ENCODE measurements at regions not wholly inside any gene's neighbourhood (a gene's known extent, or its start where the extent isn't known, plus 50 kb on each side); places are given as distances from the start of the nearest gene placed in this dataset.

- ATAC-seq (ENCODE audit: poor library complexity) (no peak), DNase-seq (no peak)
- intact Hi-C loops (cut with DNase I), result no loop called here
Observed at GRCh38 chr14:71636820-71637471, 295.3 kb upstream of the RGS6 start.

- ATAC-seq (ENCODE audit: poor library complexity) (no peak), DNase-seq (no peak)
- intact Hi-C loops (cut with DNase I), result no loop called here
Observed at GRCh38 chr14:71638523-71639196, 293.6 kb upstream of the RGS6 start.

- intact Hi-C loops (cut with DNase I), result no loop called here
- DNase-seq (no peak), ATAC-seq (ENCODE audit: poor library complexity) (no peak)
Observed at GRCh38 chr14:71642715-71643114, 289.5 kb upstream of the RGS6 start.

- intact Hi-C loops (cut with DNase I), result no loop called here
- ATAC-seq (ENCODE audit: poor library complexity) (no peak), DNase-seq (no peak)
Observed at GRCh38 chr14:71645656-71646055, 286.6 kb upstream of the RGS6 start.

GRCh38 chr14:71646518-71646917, 285.7 kb upstream of the RGS6 start:
- DNase-seq (no peak), ATAC-seq (ENCODE audit: poor library complexity) (no peak)
- intact Hi-C loops (cut with DNase I), result no loop called here

GRCh38 chr14:71647086-71647784, 285.0 kb upstream of the RGS6 start:
- DNase-seq, result no peak
- no peak for ATAC-seq (ENCODE audit: poor library complexity)
- intact Hi-C loops (cut with DNase I), result no loop called here

GRCh38 chr14:71648725-71649124, 283.5 kb upstream of the RGS6 start:
- ATAC-seq (ENCODE audit: poor library complexity), result no peak
- intact Hi-C loops (cut with DNase I), result no loop called here
- no peak for DNase-seq

- intact Hi-C loops (cut with DNase I), result no loop called here
- DNase-seq (no peak), ATAC-seq (ENCODE audit: poor library complexity) (no peak)
Observed at GRCh38 chr14:71650187-71650755, 282.0 kb upstream of the RGS6 start.

GRCh38 chr14:71651228-71651627, 281.0 kb upstream of the RGS6 start:
- intact Hi-C loops (cut with DNase I), result no loop called here
- no peak for ATAC-seq (ENCODE audit: poor library complexity)
- no peak for DNase-seq

- ATAC-seq (ENCODE audit: poor library complexity), result no peak
- intact Hi-C loops (cut with DNase I), result no loop called here
Observed at GRCh38 chr14:71652368-71652767, 279.9 kb upstream of the RGS6 start.

GRCh38 chr14:71654810-71655209, 277.4 kb upstream of the RGS6 start:
- DNase-seq, result no peak
- no peak for ATAC-seq (ENCODE audit: poor library complexity)
- intact Hi-C loops (cut with DNase I), result no loop called here

More at GRCh38 chr14:71652368-71652767, 279.9 kb upstream of the RGS6 start:
- no peak for DNase-seq

GRCh38 chr14:71658261-71658860, 273.9 kb upstream of the RGS6 start:
- DNase-seq (no peak), ATAC-seq (ENCODE audit: poor library complexity) (no peak)
- intact Hi-C loops (cut with DNase I), result no loop called here

GRCh38 chr14:71659159-71659558, 273.1 kb upstream of the RGS6 start:
- ATAC-seq (ENCODE audit: poor library complexity), result no peak
- intact Hi-C loops (cut with DNase I), result no loop called here
- DNase-seq, result no peak

- ATAC-seq (ENCODE audit: poor library complexity), result no peak
- DNase-seq, result no peak
- intact Hi-C loops (cut with DNase I), result no loop called here
Observed at GRCh38 chr14:71661441-71661840, 270.8 kb upstream of the RGS6 start.

- DNase-seq (no peak), ATAC-seq (ENCODE audit: poor library complexity) (no peak)
- intact Hi-C loops (cut with DNase I), result no loop called here
Observed at GRCh38 chr14:71662291-71662790, 269.9 kb upstream of the RGS6 start.

GRCh38 chr14:71665157-71665556, 267.1 kb upstream of the RGS6 start:
- ATAC-seq (ENCODE audit: poor library complexity) (no peak), DNase-seq (no peak)
- intact Hi-C loops (cut with DNase I), result no loop called here

GRCh38 chr14:71665781-71666180, 266.4 kb upstream of the RGS6 start:
- intact Hi-C loops (cut with DNase I), result no loop called here
- no peak for ATAC-seq (ENCODE audit: poor library complexity)
- DNase-seq, result no peak

- DNase-seq, result no peak
- intact Hi-C loops (cut with DNase I), result no loop called here
- ATAC-seq (ENCODE audit: poor library complexity), result no peak
Observed at GRCh38 chr14:71666571-71667145, 265.6 kb upstream of the RGS6 start.

All from Right ventricle myocardium superior (tissue), 1 donor.